ENCODE measurements at regions not wholly inside any gene's neighbourhood (a gene's known extent, or its start where the extent isn't known, plus 50 kb on each side); places are given as distances from the start of the nearest gene placed in this dataset.
"Not testable (repeated sequence)": the region's sequence is repeated elsewhere in the genome, so short reads cannot be mapped to it uniquely, and the experiment has no call there.

DNA sequence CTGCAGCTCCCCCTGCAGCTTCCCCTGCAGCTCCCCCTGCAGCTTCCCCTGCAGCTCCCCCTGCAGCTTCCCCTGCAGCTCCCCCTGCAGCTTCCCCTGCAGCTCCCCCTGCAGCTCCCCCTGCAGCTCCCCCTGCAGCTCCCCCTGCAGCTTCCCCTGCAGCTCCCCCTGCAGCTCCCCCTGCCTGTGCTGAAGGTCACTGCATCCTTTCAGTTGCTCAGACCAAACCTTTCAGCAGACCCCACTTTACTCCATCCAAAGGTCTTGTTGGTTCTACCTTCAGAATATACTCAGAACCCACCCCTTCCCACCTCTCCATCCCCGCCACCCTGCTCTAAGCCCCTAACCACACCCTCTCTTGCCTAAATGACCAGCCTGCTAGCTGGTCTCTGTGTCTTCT lies 120.0 kb downstream of the TEX29 start:
- H3K27me3 ChIP-seq (ENCODE audit: insufficient read depth, low read length, poor library complexity, severe bottlenecking); H3K9me3 ChIP-seq (ENCODE audit: insufficient read depth, low read depth, low read length); H3K79me2 ChIP-seq (ENCODE audit: insufficient read depth, low read length); H2AFZ ChIP-seq (ENCODE audit: low read length); H4K20me1 ChIP-seq (ENCODE audit: insufficient read depth, low read length, poor library complexity, severe bottlenecking); H3K9me2 ChIP-seq (replicated peaks; ENCODE audit: low read depth, low read length); H3K4me1 ChIP-seq (ENCODE audit: insufficient read depth, low read length, poor library complexity, severe bottlenecking); H3K4me2 ChIP-seq (ENCODE audit: low read depth, low read length, poor library complexity, severe bottlenecking); H3F3A ChIP-seq (ENCODE audit: low read depth); H3K36me3 ChIP-seq (ENCODE audit: insufficient read depth, low read length); H3K9ac ChIP-seq (ENCODE audit: low read depth, low read length, poor library complexity, severe bottlenecking); H3K4me3 ChIP-seq (ENCODE audit: low read length, poor library complexity, severe bottlenecking): not testable (repeated sequence)
- TF ChIP-seq, protein P1, sequence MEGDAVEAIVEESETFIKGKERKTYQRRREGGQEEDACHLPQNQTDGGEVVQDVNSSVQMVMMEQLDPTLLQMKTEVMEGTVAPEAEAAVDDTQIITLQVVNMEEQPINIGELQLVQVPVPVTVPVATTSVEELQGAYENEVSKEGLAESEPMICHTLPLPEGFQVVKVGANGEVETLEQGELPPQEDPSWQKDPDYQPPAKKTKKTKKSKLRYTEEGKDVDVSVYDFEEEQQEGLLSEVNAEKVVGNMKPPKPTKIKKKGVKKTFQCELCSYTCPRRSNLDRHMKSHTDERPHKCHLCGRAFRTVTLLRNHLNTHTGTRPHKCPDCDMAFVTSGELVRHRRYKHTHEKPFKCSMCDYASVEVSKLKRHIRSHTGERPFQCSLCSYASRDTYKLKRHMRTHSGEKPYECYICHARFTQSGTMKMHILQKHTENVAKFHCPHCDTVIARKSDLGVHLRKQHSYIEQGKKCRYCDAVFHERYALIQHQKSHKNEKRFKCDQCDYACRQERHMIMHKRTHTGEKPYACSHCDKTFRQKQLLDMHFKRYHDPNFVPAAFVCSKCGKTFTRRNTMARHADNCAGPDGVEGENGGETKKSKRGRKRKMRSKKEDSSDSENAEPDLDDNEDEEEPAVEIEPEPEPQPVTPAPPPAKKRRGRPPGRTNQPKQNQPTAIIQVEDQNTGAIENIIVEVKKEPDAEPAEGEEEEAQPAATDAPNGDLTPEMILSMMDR (conservative IDR thresholded peaks at IDR 0.05; ENCODE audit: low read length): peak; percentile 53

DNA sequence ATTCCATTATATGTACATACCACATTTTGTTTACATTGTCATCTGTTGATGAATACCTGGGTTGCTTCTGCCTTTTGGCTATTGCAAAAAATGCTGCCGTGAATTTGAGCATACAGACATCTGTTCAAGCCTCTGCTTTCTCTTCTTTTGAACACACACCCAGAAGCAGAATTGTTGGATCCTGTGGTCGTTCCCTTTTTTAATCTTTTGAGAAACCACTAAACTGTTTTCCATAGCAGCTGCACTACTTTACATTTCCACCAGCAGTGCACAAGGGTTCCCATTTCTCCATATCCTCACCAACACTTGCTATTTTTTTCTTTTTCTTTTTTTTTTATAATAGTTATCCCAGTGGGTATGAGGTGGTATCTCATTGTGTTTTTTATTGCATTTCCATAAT lies 123.5 kb downstream of the TEX29 start:
- no peaks in the 10 kb centered on the region for H3K9me2 ChIP-seq (replicated peaks; ENCODE audit: low read depth, low read length)
- H4K20me1 ChIP-seq (ENCODE audit: insufficient read depth, low read length, poor library complexity, severe bottlenecking): no peaks in the 10 kb centered on the region
- no peak overlapping the region for H3K4me3 ChIP-seq (ENCODE audit: low read length, poor library complexity, severe bottlenecking)
- H3K4me2 ChIP-seq (ENCODE audit: low read depth, low read length, poor library complexity, severe bottlenecking): no peak overlapping the region
- TF ChIP-seq, protein P1 (conservative IDR thresholded peaks at IDR 0.05; ENCODE audit: low read length): no peak
- no peak for TF ChIP-seq EZH2phosphoT487 (IDR thresholded peaks at IDR 0.05; ENCODE audit: borderline replicate concordance)
- no peak overlapping the region for H3K9ac ChIP-seq (ENCODE audit: low read depth, low read length, poor library complexity, severe bottlenecking)
- no peaks in the 10 kb centered on the region for H3K4me1 ChIP-seq (ENCODE audit: insufficient read depth, low read length, poor library complexity, severe bottlenecking)
- no peaks in the 10 kb centered on the region for H3K79me2 ChIP-seq (ENCODE audit: insufficient read depth, low read length)
- no peaks in the 10 kb centered on the region for H3K27me3 ChIP-seq (ENCODE audit: insufficient read depth, low read length, poor library complexity, severe bottlenecking)
- peaks cover 12% of the 10 kb centered on the region; the same call in 1 of the 2 replicates for H3K9me3 ChIP-seq (ENCODE audit: insufficient read depth, low read depth, low read length)
- no peaks in the 10 kb centered on the region for H3K36me3 ChIP-seq (ENCODE audit: insufficient read depth, low read length)
- no peak overlapping the region for H2AFZ ChIP-seq (ENCODE audit: low read length)
- no peaks in the 10 kb centered on the region for H3F3A ChIP-seq (ENCODE audit: low read depth)

DNA sequence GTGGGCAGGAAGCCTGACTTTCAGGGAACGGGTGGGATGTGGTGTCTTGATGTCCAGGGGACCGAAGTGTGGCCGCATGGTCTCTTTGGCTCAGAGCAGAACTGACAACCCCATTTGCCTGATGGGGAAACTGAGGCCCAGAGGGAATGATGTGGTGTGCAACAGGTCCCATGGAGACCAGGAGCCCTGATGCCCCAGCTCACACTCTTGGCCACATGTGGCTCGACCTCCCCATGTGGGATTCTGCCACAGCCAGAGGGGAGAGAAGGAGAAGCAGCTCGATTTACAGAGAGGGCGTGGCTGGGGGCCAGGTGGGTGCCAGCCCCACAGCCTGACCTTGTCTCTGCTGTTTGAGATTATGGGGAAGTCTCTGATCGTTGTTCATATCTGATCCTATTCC lies 128.1 kb downstream of the TEX29 start:
- no peaks in the 10 kb centered on the region for H3K36me3 ChIP-seq (ENCODE audit: insufficient read depth, low read length)
- H2AFZ ChIP-seq (ENCODE audit: low read length): no peak overlapping the region
- H3K9me2 ChIP-seq (replicated peaks; ENCODE audit: low read depth, low read length): no peaks in the 10 kb centered on the region
- H3F3A ChIP-seq (ENCODE audit: low read depth): no peaks in the 10 kb centered on the region
- H3K9me3 ChIP-seq (ENCODE audit: insufficient read depth, low read depth, low read length): peaks cover 12% of the 10 kb centered on the region; the same call in 1 of the 2 replicates
- no peaks in the 10 kb centered on the region for H3K27me3 ChIP-seq (ENCODE audit: insufficient read depth, low read length, poor library complexity, severe bottlenecking)
- H3K4me2 ChIP-seq (ENCODE audit: low read depth, low read length, poor library complexity, severe bottlenecking): no peak overlapping the region
- H3K4me3 ChIP-seq (ENCODE audit: low read length, poor library complexity, severe bottlenecking): no peak overlapping the region
- H4K20me1 ChIP-seq (ENCODE audit: insufficient read depth, low read length, poor library complexity, severe bottlenecking): no peaks in the 10 kb centered on the region
- TF ChIP-seq, protein P1 (conservative IDR thresholded peaks at IDR 0.05; ENCODE audit: low read length): no peak
- TF ChIP-seq EZH2phosphoT487 (IDR thresholded peaks at IDR 0.05; ENCODE audit: borderline replicate concordance): no peak
- H3K4me1 ChIP-seq (ENCODE audit: insufficient read depth, low read length, poor library complexity, severe bottlenecking): no peaks in the 10 kb centered on the region
- H3K9ac ChIP-seq (ENCODE audit: low read depth, low read length, poor library complexity, severe bottlenecking): no peak overlapping the region
- H3K79me2 ChIP-seq (ENCODE audit: insufficient read depth, low read length): no peaks in the 10 kb centered on the region

All from Loucy (cell line).